Neural progenitor cell (in vitro differentiated cells): ENCODE measurements at regions not wholly inside any gene's neighbourhood (a gene's known extent, or its start where the extent isn't known, plus 50 kb on each side); places are given as distances from the start of the nearest gene placed in this dataset.
"Not testable (repeated sequence)": the region's sequence is repeated elsewhere in the genome, so short reads cannot be mapped to it uniquely, and the experiment has no call there.

Experiments
- EZH2 ChIP-seq: fragments of 200-600 bp; sonication (generic); IDR thresholded peaks from 2 replicates; pipeline ENCODE4 v1.6.1; 2017; ENCODE audit warnings: antibody characterized with exemption, mild to moderate bottlenecking, moderate library complexity
- EZH2phosphoT487 ChIP-seq: fragments of 200-600 bp; sonication (generic); IDR thresholded peaks from 2 replicates; pipeline ENCODE4 v1.6.1; 2017; ENCODE audit warnings: antibody characterized with exemption
- TF ChIP-seq, protein P1 (sequence below): fragments of 200-600 bp; sonication (generic); IDR thresholded peaks from 2 replicates; pipeline ENCODE4 v1.5.1; 2017; ENCODE audit warnings: antibody characterized with exemption, mild to moderate bottlenecking

DNA sequence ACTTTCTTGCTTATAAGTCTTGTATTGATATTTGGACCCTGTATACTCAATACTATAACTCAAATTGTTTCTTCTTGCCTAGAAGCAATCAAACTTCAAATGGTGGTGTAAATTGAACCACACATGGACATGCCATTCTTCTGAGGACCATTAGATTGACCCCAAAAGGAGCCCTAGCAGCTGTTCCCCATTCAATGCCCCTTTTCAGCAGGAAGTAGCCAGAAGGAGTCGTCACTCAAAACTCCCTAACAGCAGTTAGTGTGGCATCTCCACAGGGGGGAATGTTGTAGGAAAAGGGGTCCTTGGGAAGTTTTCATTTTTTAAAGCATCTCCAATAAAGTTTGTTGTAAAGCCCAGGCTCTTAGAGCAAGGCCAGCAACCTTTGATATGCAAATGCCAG, 81.7 kb upstream of the PRL start:
- TF ChIP-seq, protein P1, sequence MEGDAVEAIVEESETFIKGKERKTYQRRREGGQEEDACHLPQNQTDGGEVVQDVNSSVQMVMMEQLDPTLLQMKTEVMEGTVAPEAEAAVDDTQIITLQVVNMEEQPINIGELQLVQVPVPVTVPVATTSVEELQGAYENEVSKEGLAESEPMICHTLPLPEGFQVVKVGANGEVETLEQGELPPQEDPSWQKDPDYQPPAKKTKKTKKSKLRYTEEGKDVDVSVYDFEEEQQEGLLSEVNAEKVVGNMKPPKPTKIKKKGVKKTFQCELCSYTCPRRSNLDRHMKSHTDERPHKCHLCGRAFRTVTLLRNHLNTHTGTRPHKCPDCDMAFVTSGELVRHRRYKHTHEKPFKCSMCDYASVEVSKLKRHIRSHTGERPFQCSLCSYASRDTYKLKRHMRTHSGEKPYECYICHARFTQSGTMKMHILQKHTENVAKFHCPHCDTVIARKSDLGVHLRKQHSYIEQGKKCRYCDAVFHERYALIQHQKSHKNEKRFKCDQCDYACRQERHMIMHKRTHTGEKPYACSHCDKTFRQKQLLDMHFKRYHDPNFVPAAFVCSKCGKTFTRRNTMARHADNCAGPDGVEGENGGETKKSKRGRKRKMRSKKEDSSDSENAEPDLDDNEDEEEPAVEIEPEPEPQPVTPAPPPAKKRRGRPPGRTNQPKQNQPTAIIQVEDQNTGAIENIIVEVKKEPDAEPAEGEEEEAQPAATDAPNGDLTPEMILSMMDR, result not testable (repeated sequence)
- not testable (repeated sequence) for TF ChIP-seq EZH2phosphoT487, EZH2
